ENCODE measurements at regions not wholly inside any gene's neighbourhood (a gene's known extent, or its start where the extent isn't known, plus 50 kb on each side); places are given as distances from the start of the nearest gene placed in this dataset.

- no peak for DNase-seq
Observed at GRCh38 chr12:105539735-105540134, 209.2 kb downstream of the C12orf75 start.

DNA sequence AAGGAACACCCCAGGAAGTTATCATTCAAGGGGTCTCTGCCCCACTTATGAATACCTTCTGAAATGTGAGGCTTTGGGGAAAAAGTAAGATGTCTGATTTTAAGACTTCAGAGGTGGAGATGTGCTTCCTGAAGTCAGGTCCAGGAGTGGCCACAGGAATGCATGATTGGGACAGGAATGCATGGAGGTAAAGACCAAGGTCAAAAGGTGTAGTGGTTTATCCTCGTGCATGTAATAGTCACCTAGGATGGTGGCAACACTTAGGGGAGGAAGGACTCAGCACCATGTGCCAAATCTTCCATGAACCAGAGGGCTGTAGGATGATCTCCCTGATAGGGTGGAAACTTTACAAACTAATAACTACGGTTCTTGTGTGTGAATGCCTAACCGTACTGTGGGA, 217.3 kb downstream of the C12orf75 start:
- DNase-seq, result no peak

GRCh38 chr12:105548626-105549025, 218.1 kb downstream of the C12orf75 start:
- no peak for DNase-seq

DNA sequence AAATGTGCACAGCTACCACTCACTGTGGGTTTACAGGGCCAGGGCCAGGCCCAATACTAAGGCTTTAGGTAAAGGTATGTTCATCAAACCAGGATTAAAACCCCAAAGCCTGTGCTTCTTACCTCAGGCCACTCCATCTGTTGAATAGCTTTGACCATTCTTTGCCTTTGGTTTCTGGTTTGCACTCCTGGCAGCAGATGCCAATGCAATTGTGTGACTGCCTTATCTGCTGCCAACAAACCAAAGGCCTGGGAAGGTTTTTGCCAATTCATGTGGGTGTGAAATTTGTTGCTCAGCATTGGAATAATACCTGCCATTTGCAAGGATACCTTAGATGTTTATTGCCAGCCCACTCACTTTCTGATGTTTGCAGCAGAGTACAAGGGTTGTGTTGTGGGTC, 221.6 kb downstream of the C12orf75 start:
- no peak for DNase-seq

DNA sequence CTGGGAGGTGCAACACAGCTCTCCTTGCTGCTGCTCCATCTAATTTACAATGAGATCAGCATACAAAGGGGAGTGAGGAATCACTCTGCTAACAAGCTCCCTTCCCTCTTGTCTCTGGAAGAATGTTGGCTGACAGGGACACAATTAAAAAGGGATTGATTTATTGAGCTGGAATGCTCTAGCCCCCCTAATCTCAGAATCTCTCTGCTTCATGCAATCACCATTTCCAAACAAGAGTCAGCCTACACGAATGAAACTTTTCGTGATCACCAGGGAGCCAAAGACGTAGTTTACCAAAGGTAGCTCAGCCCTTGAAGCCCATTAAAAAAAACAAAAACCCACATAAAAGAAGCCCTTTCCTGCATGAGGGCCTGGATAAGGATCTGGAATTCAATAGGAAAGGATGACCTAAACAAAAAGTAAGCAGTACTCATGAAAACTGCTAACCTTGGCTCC, 223.8 kb downstream of the C12orf75 start:
- DNase-seq, result no peak

GRCh38 chr12:105554856-105555255, 224.4 kb downstream of the C12orf75 start:
- DNase-seq, result no peak

GRCh38 chr12:105555556-105556295, 225.2 kb downstream of the C12orf75 start:
- DNase-seq, result no peak

- DNase-seq, result no peak
Observed at GRCh38 chr12:105559310-105559709, 228.8 kb downstream of the C12orf75 start.

GRCh38 chr12:105561546-105562198, 231.2 kb downstream of the C12orf75 start:
- DNase-seq, result no peak

- DNase-seq, result peak in 2 of 3 experiments; percentile 84 to 88
Observed at GRCh38 chr12:105562199-105562971, 231.9 kb downstream of the C12orf75 start.

DNA sequence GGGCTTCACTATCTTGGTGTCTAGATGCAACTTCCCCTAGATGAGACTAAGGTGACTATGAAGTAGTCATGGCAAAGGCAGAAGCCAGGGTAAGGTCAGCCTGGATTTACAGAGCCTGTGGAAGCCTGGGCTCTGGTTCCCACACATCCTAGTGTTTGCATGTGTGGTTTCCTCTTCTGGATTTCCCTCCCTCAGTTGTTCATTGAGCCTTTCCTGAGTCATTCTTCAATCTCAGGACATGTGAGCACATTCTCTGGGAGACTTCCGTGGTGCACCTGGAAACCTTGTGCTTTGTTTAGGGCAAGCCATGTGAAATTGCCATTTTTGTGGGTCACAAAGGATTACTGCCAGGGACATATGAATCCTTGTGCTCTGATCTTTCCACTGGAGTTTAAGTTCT, 236.6 kb downstream of the C12orf75 start:
- no peak for DNase-seq

DNA sequence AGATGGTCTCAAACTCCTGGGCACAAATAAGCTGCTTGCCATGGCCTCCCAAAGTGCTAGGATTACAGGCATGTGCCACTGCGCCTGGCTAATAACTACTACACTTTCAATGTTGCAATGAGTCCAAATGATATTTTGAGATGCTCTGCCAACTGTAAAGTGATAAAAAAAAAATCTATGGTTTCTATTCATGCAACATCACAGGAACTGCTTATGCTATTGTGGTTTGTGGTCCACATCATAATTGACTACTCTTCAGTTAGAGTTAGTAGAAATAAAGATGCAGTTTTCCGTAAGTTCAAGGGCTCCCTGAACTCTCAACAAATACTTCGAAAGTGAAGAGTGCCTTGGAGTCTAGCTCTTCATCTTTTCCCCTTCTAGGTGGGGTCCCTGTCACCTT, 239.4 kb downstream of the C12orf75 start:
- DNase-seq, result no peak

GRCh38 chr12:105570944-105571343, 240.5 kb downstream of the C12orf75 start:
- no peak for DNase-seq

DNA sequence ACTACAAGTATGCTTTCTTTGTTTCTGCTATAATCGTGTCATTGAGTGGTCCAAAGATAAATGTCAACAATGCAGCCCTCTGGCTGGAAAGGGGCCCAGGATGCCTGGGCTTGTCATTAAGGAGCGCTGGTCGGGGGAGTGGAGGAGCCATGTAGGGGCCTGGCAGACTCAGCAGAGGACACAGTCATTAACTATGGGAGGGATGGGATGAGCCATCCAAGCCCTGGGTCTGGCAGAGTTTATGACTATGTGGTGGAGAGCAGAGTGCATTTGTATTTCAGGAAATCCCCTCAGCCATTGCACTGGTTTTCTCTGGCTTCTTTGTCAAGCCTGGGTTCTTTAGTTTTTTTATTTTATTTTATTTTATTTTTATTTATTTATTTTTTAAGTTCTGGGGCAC, 243.1 kb downstream of the C12orf75 start:
- no peak for DNase-seq

GRCh38 chr12:105574056-105574715, 243.7 kb downstream of the C12orf75 start:
- no peak for DNase-seq

GRCh38 chr12:105575235-105575634, 244.7 kb downstream of the C12orf75 start:
- no peak for DNase-seq

- no peak for DNase-seq
Observed at GRCh38 chr12:105576261-105576660, 245.8 kb downstream of the C12orf75 start.

DNA sequence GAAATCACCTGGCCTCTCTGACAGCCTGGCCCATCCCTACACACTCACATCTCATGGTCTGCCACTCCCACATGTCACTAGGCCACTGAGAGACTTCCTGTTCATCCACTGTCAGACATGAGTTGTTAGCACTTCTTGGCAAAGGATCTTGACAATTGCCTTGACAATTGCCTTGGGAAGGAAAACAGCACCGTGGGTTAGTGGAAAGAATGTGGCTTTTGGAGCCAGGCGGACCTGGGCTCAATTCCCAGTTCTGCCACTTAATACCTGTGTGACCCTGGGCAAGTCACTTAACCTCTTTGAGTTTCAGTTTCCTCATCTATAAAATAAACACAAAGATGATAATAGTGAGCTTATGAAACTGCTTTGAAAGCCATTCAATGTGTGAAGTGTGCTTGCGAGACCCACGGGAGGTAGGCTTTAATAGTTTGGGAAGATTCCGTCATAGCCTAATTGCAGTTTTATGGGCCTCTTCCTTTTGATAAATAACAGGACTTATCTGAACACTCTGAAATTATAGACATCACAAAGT, 250.4 kb downstream of the C12orf75 start:
- DNase-seq, result peak in 1 of 3 experiments; percentile 40

- DNase-seq, result no peak
Observed at GRCh38 chr12:105581420-105581819, 250.9 kb downstream of the C12orf75 start.

GRCh38 chr12:105585107-105585506, 254.6 kb downstream of the C12orf75 start:
- no peak for DNase-seq

DNA sequence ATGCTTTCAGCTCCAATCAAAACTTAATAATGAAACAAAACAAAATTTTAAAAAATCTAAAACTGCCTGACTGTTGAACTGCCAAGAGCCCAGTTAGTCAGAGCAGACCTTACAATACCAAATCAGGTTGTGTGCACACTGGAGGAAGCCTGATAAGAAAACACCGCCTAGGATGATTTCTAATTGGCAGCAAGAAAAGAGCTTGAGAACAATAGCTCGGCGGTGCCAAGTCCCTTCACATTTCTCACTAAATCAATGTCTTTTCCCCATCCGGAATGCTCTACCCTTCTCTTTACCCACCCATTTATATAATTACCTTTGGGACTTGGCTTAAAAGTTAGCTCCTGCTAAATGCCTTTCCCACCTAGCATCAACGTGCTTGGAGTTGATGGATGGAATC, 256.7 kb downstream of the C12orf75 start:
- DNase-seq, result no peak

- no peak for DNase-seq
Observed at GRCh38 chr12:105588106-105588505, 257.6 kb downstream of the C12orf75 start.

DNA sequence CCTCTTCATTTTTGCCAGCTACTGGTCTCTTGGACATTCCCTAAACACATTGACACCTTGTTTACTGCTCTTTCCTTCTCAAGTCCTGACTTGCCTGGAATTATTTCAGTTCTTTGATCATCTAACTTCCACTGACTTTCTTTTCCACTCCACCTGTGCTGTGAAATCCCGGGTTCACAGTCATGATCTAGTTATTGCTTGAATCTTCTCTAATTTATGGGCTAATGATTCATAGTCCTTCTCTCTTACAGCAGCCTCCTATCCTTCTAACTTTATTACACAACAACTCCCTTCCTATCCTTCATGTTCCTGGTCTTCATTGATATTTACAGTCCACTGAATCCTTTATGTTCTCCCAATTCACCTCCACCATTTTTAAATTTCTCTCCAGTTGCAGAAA, 260.1 kb downstream of the C12orf75 start:
- no peak for DNase-seq
